Caki2 (cell line): ENCODE measurements at regions not wholly inside any gene's neighbourhood (a gene's known extent, or its start where the extent isn't known, plus 50 kb on each side); places are given as distances from the start of the nearest gene placed in this dataset.

Source experiments
- DNase-seq: peaks from one replicate; pipeline ENCODE4 v3.0.0-alpha.2; 2015; ENCODE audit warnings: low read depth
- in situ Hi-C: cut with HindIII; loops from 2 replicates; pipeline ENCODE4 v1.10.0; 2016; ENCODE audit warnings: low sequenced_read_pairs, low pct_unique_long_range_greater_than_20kb, mixed read lengths

DNA sequence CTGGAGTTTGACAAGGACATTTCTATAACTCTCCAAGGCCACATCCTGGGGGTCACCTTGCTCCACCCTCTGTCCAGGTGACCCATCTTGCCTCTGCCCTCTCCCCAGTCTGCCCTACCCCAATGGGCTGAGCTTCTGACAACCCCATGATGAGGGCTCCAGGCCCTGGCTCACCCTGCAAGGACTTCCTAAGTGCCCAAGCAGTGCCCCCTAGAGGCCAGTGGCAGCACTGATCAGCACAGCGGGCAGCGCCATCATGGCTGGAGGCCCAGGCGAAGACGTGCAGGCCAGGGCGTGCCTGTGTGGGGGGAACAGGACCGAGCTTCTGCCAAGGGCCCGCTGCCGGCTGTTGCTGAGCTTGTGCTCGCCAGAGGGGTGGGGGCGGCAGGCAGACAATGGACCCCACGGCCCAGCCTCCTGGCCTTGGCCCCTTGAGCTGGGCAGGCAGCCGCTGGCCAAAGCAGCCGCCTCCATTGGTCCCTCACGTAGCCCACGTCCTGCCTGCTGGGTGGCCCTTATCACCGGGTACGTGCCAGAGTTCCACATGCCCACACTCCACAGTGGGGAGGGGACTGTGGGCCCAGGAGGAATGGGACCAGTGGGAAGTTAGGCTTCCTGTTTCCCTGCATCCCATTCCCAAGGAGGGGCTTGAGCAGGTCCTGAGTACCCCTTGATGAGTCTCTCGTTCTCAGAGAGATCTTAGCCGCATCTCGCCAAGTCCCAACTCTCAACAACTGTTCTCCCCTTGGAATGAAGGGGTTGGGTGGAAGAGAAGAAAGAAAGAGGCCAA lies 64.3 kb downstream of the MRPL14 start:
- in situ Hi-C loops: no loop called here
- DNase-seq: no peak

DNA sequence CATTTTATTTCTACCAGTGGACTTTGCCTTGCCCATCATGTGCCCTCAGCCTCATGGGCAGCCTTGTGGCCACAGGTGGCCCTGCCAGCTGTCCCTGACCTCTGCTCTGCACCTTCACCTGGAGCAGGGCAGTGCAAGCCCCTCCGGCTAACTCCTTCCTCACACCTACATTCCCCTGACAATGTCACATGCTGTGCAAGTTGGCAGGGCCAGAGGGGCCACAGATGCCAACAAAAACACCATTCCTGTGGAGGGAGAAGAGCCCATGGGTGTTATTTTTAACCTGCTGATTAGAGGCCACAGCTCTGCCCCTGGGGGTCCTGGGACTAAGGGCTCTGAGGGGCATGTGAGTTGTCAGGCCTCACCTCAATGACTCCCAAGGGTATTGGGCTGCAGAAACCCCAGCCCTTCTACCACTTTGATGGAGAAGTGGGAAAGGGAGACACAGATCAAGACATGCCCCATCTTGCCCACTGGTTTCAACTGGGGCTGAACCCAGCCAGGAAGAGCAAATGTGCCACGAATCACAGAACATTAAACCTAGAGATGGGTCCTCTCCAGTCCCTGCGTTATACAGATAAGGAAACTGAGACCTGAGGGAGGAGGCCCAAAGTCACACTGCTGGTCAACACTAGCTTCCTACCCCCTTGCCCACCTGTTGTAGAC lies 65.0 kb downstream of the MRPL14 start:
- no peak for DNase-seq
- in situ Hi-C loops: no loop called here

GRCh38 chr6:44061375-44062104 lies 65.7 kb downstream of the MRPL14 start:
- DNase-seq: no peak
- in situ Hi-C loops: no loop called here

GRCh38 chr6:44060612-44061374 lies 66.5 kb downstream of the MRPL14 start:
- in situ Hi-C loops: no loop called here
- no peak for DNase-seq

- in situ Hi-C loops: no loop called here
- no peak for DNase-seq
These were observed 67.6 kb downstream of the MRPL14 start for GRCh38 chr6:44059359-44060346.

DNA sequence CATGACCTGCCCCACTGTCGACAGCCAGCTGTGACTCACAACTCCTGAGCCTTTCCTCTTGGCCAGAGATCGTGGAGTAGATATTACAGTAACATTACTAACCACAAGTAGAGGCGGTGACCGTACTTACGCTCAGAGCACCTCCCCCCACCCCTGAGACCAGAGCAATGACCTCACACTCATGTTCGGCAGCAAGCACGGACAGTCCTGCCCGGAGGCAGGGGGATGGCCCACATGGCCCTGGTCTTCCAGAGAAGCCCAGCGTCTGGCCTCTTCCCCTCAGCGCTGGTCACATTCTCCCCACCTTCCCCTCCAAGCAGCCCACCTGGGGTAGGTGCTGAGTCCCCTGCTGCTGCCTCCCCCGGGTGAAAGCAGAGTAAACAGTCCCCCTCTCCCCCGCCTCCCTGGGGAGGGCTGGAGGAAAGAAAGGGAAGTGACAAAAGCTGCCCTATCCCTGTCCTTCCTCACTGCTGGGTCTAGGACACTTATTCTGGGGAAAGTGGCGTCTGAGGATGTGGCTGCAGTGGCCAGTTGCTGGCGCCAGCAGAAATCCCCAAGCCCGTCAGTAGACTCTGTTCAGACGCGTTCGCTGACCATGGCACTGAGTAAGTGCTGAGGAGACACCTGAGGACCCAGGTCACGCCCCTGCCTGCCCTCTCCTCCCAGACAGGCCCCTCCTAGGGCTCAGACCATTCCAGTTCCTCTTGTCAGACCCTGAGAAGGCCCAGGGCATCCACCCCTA lies 68.5 kb downstream of the MRPL14 start:
- peak; percentile 98 for DNase-seq
- in situ Hi-C loops: no loop called here

DNA sequence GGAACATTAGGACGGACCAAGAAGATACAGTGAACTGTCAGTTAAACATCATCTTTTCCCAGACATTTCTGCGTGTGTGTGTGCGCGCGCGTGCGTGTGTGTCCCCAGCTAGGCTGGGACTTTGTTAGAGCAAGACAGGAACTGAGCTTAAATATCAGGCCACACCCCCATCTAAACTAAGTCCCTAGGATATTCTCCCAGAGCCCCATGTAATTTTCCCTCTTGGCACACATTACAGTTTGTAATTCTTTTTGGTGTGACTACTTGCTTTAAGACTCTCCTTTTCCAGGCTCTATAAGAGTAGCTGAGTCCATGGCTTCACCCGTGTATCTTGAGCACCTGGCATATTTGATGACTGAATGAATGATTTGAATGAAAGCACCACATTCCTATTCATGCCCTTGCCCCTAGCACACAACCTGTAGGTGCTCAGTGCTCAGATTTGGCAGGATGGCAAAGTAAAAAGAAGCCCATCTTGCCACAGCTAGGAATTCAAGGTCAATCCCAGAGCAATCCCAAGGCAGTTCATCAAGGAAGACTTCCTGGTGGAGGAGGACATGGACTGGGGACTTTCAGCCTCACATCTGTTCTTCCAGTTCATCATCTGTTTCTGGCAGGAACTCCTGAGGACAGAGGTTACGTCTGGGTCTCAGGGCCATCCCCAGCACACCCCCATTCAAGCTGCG lies 69.2 kb downstream of the MRPL14 start:
- no peak for DNase-seq
- in situ Hi-C loops: no loop called here

- in situ Hi-C loops: no loop called here
These were observed 69.9 kb downstream of the MRPL14 start for GRCh38 chr6:44057238-44057930.

GRCh38 chr6:44056392-44057237 lies 70.6 kb downstream of the MRPL14 start:
- DNase-seq: no peak
- in situ Hi-C loops: no loop called here

More at GRCh38 chr6:44057238-44057930, 69.9 kb downstream of the MRPL14 start:
- no peak for DNase-seq

DNA sequence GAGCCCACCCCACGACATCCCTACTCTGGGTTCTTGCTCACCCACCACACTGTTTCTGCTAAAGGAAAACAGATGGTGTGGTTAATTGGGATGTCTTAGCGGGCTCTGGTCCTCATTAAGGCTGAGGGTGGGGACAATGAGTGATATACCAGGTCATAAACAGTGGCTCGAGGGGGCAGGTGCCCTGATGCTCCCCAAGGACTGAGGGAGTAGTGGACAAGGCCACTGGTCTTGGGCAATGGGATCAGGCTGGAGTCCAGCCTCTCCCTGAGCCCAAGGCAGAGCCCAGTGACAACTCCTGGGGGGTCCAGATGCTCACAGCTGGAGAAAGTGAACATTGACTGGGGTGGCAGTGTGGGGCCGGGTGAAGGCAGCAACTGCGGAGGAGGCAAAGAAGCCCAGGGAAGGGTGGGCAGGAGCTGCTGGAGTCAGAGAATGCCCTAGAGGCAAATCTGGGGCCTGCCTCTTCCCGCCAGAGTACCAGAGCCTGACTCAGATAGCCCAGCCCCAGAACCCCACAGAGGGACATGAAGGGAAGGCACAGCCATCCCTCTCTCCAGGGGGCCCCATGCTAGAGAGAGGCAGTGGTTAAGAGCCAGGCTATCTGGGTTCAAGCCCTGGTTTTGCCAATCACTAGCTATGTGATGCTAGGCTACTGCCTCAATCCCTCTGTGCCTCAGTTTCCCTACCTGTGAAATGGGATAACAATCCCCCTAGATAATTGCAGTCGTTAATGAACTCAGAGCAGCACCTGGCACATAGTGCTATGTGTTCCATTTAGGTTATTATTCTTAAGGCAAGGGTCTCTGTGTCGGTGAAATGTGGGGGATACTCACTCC lies 72.3 kb downstream of the MRPL14 start:
- no peak for DNase-seq
- in situ Hi-C loops: no loop called here

GRCh38 chr6:44053760-44054556 lies 73.3 kb downstream of the MRPL14 start:
- in situ Hi-C loops: no loop called here
- DNase-seq: no peak

DNA sequence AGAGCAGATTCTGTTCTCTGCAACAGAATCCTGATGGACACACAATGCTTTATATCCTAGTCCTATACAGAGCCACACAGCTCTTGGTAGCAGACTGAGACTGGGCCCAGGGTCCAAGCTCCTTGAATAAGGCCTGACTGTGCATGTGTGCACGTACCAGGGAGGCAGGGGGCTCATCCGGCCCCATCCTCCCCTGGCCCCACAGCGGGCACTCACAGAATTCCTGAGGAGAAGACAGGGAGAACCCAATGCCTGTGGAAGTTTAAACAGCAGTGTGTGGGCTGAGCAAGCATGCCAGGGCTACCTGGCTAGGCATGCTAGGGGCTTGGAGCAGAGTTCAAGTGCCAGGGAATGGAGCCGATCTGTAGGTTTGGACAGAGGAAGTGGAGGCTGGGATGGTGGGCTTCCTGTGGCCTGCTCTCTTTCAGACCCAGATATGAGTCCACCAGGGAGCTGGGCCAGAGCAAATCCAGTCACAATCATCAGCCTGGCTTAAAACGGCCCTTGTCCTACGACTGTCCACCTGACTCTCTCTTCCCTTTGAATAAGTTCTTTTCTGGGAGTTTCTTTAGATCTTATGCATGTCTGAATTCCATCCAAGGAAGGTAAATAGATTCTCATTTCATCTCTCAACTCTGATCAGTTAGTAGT lies 74.0 kb downstream of the MRPL14 start:
- in situ Hi-C loops: no loop called here
- DNase-seq: no peak

- DNase-seq: no peak
- in situ Hi-C loops: no loop called here
These were observed 74.7 kb downstream of the MRPL14 start for GRCh38 chr6:44052419-44053023.
